ENCODE measurements at regions not wholly inside any gene's neighbourhood (a gene's known extent, or its start where the extent isn't known, plus 50 kb on each side); places are given as distances from the start of the nearest gene placed in this dataset.

- DNase-seq = no peak
- H3K27me3 Mint-ChIP-seq (ENCODE audit: insufficient read depth) = no peaks in the 10 kb centered on the region
- peaks cover 45% of the 10 kb centered on the region for H3K9me3 Mint-ChIP-seq
- H3K36me3 Mint-ChIP-seq (ENCODE audit: low read depth) = peaks cover 4% of the 10 kb centered on the region; the same call in 1 of the 2 replicates
- H3K4me1 Mint-ChIP-seq (ENCODE audit: low read depth) = no peaks in the 10 kb centered on the region
- H3K4me3 Mint-ChIP-seq = no peak overlapping the region
- no peak for TF ChIP-seq CTCF (IDR thresholded peaks at IDR 0.05)
- no peak overlapping the region for H3K27ac Mint-ChIP-seq
These were observed 488.1 kb downstream of the NR4A2 start for GRCh38 chr2:155844461-155844860.

GRCh38 chr2:155842103-155842502 is 490.4 kb downstream of the NR4A2 start:
- Mint-ChIP-seq H3K36me3 (ENCODE audit: low read depth) (peaks cover 4% of the 10 kb centered on the region; the same call in 1 of the 2 replicates), H3K27me3 (ENCODE audit: insufficient read depth) (no peaks in the 10 kb centered on the region), H3K9me3 (peaks cover 39% of the 10 kb centered on the region), H3K4me1 (ENCODE audit: low read depth) (no peaks in the 10 kb centered on the region), H3K4me3 (no peak overlapping the region), H3K27ac (no peak overlapping the region)
- no peak for TF ChIP-seq CTCF (IDR thresholded peaks at IDR 0.05)
- DNase-seq = no peak

GRCh38 chr2:155841442-155841841 is 491.1 kb downstream of the NR4A2 start:
- no peak overlapping the region for H3K27ac Mint-ChIP-seq
- DNase-seq = no peak
- TF ChIP-seq CTCF (IDR thresholded peaks at IDR 0.05) = no peak
- peaks cover 4% of the 10 kb centered on the region; the same call in 1 of the 2 replicates for H3K36me3 Mint-ChIP-seq (ENCODE audit: low read depth)
- no peaks in the 10 kb centered on the region for H3K4me1 Mint-ChIP-seq (ENCODE audit: low read depth)
- H3K27me3 Mint-ChIP-seq (ENCODE audit: insufficient read depth) = no peaks in the 10 kb centered on the region
- H3K4me3 Mint-ChIP-seq = no peak overlapping the region
- peaks cover 35% of the 10 kb centered on the region for H3K9me3 Mint-ChIP-seq

GRCh38 chr2:155840661-155841060 is 491.9 kb downstream of the NR4A2 start:
- Mint-ChIP-seq H3K4me1 (ENCODE audit: low read depth) (no peaks in the 10 kb centered on the region), H3K9me3 (peaks cover 27% of the 10 kb centered on the region)
- DNase-seq = no peak

GRCh38 chr2:155839991-155840390 is 492.5 kb downstream of the NR4A2 start:
- H3K9me3 Mint-ChIP-seq = peaks cover 23% of the 10 kb centered on the region
- no peak for TF ChIP-seq CTCF (IDR thresholded peaks at IDR 0.05)
- peaks cover 2% of the 10 kb centered on the region; the same call in 1 of the 2 replicates for H3K36me3 Mint-ChIP-seq (ENCODE audit: low read depth)
- no peak for DNase-seq
- no peaks in the 10 kb centered on the region for H3K27me3 Mint-ChIP-seq (ENCODE audit: insufficient read depth)
- no peak overlapping the region for H3K27ac Mint-ChIP-seq
- no peak overlapping the region for H3K4me3 Mint-ChIP-seq
- no peaks in the 10 kb centered on the region for H3K4me1 Mint-ChIP-seq (ENCODE audit: low read depth)

More at GRCh38 chr2:155840661-155841060, 491.9 kb downstream of the NR4A2 start:
- no peak for TF ChIP-seq CTCF (IDR thresholded peaks at IDR 0.05)
- Mint-ChIP-seq H3K36me3 (ENCODE audit: low read depth) (peaks cover 4% of the 10 kb centered on the region; the same call in 1 of the 2 replicates), H3K27ac (no peak overlapping the region), H3K4me3 (no peak overlapping the region), H3K27me3 (ENCODE audit: insufficient read depth) (no peaks in the 10 kb centered on the region)

GRCh38 chr2:155839436-155839835 is 493.1 kb downstream of the NR4A2 start:
- no peak for TF ChIP-seq CTCF (IDR thresholded peaks at IDR 0.05)
- H3K4me3 Mint-ChIP-seq = no peak overlapping the region

More at GRCh38 chr2:155839436-155839835, 493.1 kb downstream of the NR4A2 start:
- DNase-seq = no peak
- Mint-ChIP-seq H3K4me1 (ENCODE audit: low read depth) (no peaks in the 10 kb centered on the region), H3K9me3 (peaks cover 20% of the 10 kb centered on the region), H3K27ac (no peak overlapping the region), H3K27me3 (ENCODE audit: insufficient read depth) (no peaks in the 10 kb centered on the region), H3K36me3 (ENCODE audit: low read depth) (no peaks in the 10 kb centered on the region)
